Brain microvascular endothelial cell (primary cell): ENCODE measurements at regions not wholly inside any gene's neighbourhood (a gene's known extent, or its start where the extent isn't known, plus 50 kb on each side); places are given as distances from the start of the nearest gene placed in this dataset.
"Not testable (repeated sequence)": the region's sequence is repeated elsewhere in the genome, so short reads cannot be mapped to it uniquely, and the experiment has no call there.

Experiments used
- DNase-seq: peaks from one replicate; pipeline ENCODE4 v3.0.0-alpha.2; 2020
- H3K27ac ChIP-seq: fragments of 250-450 bp; sonication (Bioruptor Pico); 2 replicates; pipeline ENCODE4 v1.5.1; 2020; ENCODE audit warnings: mild to moderate bottlenecking, moderate library complexity
- H3K27me3 ChIP-seq: fragments of 250-450 bp; sonication (Bioruptor Pico); replicated peaks from 2 replicates; pipeline ENCODE4 v1.5.1; 2020; ENCODE audit warnings: mild to moderate bottlenecking
- H3K36me3 ChIP-seq: fragments of 250-450 bp; sonication (Bioruptor Pico); replicated peaks from 2 replicates; pipeline ENCODE4 v1.5.1; 2020; ENCODE audit warnings: mild to moderate bottlenecking
- H3K4me3 ChIP-seq: 2 replicates; pipeline ENCODE4 v1.5.1; 2011; ENCODE audit warnings: low read depth, mild to moderate bottlenecking, control low read depth, low read length, moderate library complexity
- CTCF ChIP-seq: IDR thresholded peaks from 2 replicates; pipeline ENCODE4 v1.5.1; 2011; ENCODE audit warnings: low read depth, mild to moderate bottlenecking, moderate library complexity, low read length, control low read depth, inconsistent platforms; ENCODE audit errors: missing control alignments
- in situ Hi-C: cut with HindIII; loops from 2 replicates; pipeline ENCODE4 v1.10.0; 2017; ENCODE audit warnings: low sequenced_read_pairs, low pct_ligation_motif_present

- in situ Hi-C loops = no loop called here
- no peak for DNase-seq
- no peak for TF ChIP-seq CTCF
Observed at GRCh38 chr9:102650896-102651295, 344.2 kb upstream of the CYLC2 start.

GRCh38 chr9:102642651-102643050 lies 352.5 kb upstream of the CYLC2 start:
- Histone ChIP-seq H3K36me3 (no peaks in the 10 kb centered on the region), H3K4me3 (no peak overlapping the region), H3K27ac (no peak overlapping the region), H3K27me3 (no peaks in the 10 kb centered on the region)
- in situ Hi-C loops = no loop called here
- DNase-seq = no peak
- TF ChIP-seq CTCF = no peak

More at GRCh38 chr9:102650896-102651295, 344.2 kb upstream of the CYLC2 start:
- no peaks in the 10 kb centered on the region for H3K27me3 ChIP-seq
- H3K36me3 ChIP-seq = no peaks in the 10 kb centered on the region
- H3K4me3 ChIP-seq = no peak overlapping the region
- H3K27ac ChIP-seq = no peak overlapping the region

GRCh38 chr9:102631559-102631958 lies 363.6 kb upstream of the CYLC2 start:
- Histone ChIP-seq H3K36me3 (no peaks in the 10 kb centered on the region), H3K27me3 (no peaks in the 10 kb centered on the region), H3K27ac (no peak overlapping the region), H3K4me3 (no peak overlapping the region)
- in situ Hi-C loops = no loop called here
- TF ChIP-seq CTCF = peak; percentile 40
- peak; percentile 14 for DNase-seq

DNA sequence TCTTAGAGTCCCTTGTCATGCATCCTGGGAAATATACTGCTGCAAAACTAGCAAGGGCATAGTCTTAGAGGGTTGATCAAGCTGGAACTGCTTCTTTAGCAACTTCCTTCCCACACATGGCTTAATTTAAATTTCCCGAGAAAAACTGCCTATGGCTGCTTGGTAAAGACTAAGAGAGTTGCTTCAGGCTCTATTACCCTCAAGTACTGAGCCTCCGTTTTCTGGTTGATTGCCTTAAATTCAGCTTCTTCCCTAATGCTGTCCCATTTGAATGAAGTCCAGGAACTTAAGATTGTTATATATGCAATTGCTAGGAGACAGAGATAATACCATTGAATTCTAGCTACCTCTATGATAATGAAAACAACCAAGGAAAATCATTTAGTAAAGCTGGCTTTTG lies 385.7 kb upstream of the CYLC2 start:
- Histone ChIP-seq H3K36me3 (no peaks in the 10 kb centered on the region), H3K27me3 (no peaks in the 10 kb centered on the region), H3K27ac (no peak overlapping the region), H3K4me3 (no peak overlapping the region)
- in situ Hi-C loops = no loop called here
- TF ChIP-seq CTCF = no peak
- no peak for DNase-seq

GRCh38 chr9:102603198-102604195 lies 391.6 kb upstream of the CYLC2 start:
- H3K36me3 ChIP-seq, H3K27ac ChIP-seq, in situ Hi-C loops, DNase-seq, H3K4me3 ChIP-seq, H3K27me3 ChIP-seq: not testable (repeated sequence)

DNA sequence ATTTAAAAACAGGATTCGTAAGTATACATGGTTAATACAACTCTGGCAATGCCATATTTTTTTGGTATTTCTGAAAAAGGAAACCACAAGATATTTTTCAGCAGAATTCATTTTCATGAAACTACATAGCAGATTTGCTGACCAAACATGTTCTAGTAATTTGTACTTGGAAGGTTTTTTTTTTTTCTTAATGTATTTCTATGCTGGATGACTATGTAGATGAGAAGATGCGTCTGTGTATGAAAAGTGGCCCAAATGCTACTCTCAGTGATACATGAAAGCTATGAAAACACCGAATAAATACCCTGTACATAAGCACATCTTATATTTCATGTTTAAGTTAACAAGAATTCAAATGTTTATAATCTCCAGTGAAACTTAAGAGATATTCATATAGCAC lies 400.9 kb upstream of the CYLC2 start:
- Histone ChIP-seq H3K36me3 (no peaks in the 10 kb centered on the region), H3K27ac (no peak overlapping the region), H3K27me3 (no peaks in the 10 kb centered on the region), H3K4me3 (no peak overlapping the region)
- no peak for TF ChIP-seq CTCF
- DNase-seq = no peak
- in situ Hi-C loops = no loop called here
